GM19452 (cell line): ENCODE measurements at regions not wholly inside any gene's neighbourhood (a gene's known extent, or its start where the extent isn't known, plus 50 kb on each side); places are given as distances from the start of the nearest gene placed in this dataset.

Experiments
- ATAC-seq: cut with Tn5 transposase; IDR thresholded peaks from one replicate; pipeline ENCODE4 v1.9.1; 2021; ENCODE audit not compliant: unreplicated experiment

GRCh38 chr10:10915215-10915614 lies 102.5 kb upstream of the CELF2 start:
- no peak for ATAC-seq

GRCh38 chr10:10917031-10917430 lies 100.6 kb upstream of the CELF2 start:
- ATAC-seq, result no peak

DNA sequence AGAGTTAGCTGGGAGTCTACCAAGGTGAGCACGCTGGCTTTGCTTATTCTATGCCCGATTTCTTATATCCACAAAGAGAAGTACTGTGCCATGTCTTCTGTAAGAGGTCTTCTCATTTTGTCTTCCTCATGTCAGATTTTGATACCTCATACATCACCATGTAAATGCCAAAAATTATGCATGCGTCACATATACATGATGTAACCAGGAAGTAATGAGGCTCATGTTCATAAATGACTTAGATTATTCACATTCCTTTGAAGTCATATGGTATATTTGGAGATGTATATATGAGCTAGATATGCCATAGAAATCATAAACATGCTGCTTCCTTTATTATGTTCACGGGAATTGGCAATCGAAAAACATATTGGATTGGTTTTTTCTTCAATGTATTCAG lies 97.7 kb upstream of the CELF2 start:
- ATAC-seq, result no peak

DNA sequence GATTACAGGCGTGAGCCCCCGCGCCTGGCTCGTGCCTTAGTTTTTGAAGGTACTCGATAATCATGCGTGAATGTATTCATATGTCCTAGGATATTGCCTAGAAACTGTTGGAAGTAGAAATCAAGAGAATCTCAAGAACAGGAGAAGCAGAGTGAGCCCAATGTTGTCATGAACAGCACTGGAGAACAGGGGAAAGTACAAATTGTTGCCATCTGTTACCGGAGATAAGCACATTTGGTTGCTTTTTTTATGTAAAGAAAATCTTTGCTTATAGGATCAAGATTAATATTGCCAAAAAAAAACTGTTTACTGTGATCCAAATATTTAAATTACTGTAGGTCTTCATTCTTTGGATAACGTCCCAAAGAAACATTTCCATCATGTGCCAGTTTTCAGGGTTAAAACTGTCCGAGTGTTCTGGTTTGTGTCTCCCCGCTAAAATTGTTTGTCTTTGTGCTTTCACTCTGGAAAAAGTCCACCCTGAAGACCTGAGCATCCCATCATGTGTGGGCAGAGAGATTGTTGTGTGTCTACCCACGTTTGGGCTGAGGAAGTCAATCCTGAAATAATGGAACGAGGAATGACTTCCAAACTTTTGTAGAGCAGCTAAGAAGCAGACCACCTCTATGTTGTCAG lies 95.7 kb upstream of the CELF2 start:
- ATAC-seq, result no peak

GRCh38 chr10:10923029-10923651 lies 94.5 kb upstream of the CELF2 start:
- no peak for ATAC-seq

DNA sequence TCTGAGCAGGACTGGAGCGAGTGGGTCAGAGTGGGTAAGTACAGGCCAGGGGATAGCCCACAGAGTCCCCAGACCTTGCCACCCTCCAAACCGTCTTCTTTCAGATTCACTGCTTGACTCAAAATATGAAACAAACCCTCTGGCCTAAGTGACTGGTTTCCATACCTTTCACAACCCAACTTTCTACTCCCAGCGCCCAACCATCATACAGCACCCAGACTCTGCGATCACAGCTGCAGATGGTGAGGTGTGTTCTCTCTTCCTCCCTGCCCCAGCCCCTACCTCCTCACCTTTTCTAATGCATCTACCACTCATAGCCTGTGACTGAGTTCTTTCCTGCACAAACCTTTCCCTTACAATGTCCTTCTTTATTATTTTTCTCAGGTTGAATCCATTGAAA lies 92.0 kb upstream of the CELF2 start:
- ATAC-seq, result no peak

DNA sequence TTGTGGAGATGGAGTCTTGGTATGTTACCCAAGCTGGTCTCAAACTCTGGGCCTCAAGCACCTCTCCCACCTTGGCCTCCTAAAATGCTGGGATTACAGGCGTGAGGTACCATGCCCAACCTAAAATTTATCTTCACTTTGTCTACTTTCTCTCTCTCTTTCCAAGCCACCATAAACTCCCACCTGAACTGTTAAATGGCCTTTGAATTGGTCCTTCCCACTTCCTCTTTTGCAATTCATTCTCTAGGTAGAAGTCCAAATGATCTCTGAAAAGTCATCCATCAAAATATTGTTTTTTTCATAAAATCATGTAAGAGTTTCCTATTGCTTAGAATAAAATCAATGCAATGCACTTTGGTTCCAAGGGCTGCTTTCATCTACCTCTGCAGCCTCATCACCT lies 90.1 kb upstream of the CELF2 start:
- no peak for ATAC-seq

GRCh38 chr10:10930979-10931743 lies 86.5 kb upstream of the CELF2 start:
- no peak for ATAC-seq

DNA sequence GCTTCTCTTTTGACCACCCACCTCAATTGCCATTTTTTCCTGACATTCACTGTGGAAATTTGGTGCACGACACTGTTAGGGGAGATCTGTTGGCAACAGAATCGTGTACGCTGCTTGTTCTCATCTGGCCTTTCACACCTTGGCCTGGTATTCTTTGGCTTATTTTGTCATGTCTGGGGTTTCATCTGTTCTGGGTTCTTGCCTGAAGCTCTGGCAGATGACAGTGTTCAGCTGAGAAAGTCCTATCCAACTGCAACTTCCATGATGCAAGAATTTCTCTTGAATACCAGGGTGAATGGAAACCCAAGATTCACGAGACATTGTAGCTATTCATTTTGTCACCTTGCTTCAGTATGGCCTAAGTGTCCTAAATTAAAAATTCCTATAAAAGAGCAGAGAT lies 82.6 kb upstream of the CELF2 start:
- no peak for ATAC-seq

GRCh38 chr10:10938676-10939075 lies 79.0 kb upstream of the CELF2 start:
- ATAC-seq, result no peak

GRCh38 chr10:10941127-10941730 lies 76.4 kb upstream of the CELF2 start:
- ATAC-seq, result no peak

- no peak for ATAC-seq
Observed at GRCh38 chr10:10942441-10942840, 75.2 kb upstream of the CELF2 start.

- no peak for ATAC-seq
Observed at GRCh38 chr10:10946081-10946480, 71.6 kb upstream of the CELF2 start.

DNA sequence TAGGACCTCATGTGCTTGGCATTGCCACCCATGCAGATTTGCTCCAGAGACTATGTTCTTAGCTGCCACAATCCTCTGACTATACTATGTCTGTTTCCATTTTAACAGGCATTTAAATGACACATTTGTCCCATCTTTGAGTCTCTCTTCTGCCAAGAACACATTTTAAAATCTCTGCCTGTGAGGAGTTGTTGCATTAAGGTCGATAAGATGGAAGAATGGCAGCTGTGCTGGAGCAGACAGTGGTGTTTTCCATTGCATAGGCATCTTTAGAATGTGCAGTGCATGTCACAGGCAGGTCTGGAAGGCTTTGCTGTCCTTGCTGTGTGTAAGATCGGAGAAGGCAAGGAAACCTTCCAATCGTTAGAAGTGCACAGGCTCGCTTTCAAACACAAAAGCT lies 70.9 kb upstream of the CELF2 start:
- no peak for ATAC-seq

DNA sequence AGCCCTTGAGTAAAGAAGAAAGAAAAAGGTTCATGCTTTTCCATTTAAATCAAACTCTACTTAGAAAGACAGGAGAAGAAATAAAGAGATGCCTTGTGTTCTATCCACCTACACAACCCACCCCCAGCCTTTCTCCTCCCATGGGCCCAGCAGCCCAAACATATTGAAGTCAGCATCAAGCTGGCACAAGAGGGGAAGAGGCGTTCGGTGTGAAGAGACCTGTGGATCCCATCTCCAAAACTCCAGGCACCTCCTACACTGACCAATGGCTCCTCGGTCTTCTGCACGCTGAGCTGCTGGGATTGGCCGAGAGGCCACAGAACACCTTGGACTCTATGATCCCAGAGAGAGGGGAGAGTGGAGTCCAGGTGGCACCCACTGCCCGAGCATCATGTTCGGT lies 66.0 kb upstream of the CELF2 start:
- no peak for ATAC-seq

GRCh38 chr10:10952800-10953199 lies 64.9 kb upstream of the CELF2 start:
- ATAC-seq, result no peak

DNA sequence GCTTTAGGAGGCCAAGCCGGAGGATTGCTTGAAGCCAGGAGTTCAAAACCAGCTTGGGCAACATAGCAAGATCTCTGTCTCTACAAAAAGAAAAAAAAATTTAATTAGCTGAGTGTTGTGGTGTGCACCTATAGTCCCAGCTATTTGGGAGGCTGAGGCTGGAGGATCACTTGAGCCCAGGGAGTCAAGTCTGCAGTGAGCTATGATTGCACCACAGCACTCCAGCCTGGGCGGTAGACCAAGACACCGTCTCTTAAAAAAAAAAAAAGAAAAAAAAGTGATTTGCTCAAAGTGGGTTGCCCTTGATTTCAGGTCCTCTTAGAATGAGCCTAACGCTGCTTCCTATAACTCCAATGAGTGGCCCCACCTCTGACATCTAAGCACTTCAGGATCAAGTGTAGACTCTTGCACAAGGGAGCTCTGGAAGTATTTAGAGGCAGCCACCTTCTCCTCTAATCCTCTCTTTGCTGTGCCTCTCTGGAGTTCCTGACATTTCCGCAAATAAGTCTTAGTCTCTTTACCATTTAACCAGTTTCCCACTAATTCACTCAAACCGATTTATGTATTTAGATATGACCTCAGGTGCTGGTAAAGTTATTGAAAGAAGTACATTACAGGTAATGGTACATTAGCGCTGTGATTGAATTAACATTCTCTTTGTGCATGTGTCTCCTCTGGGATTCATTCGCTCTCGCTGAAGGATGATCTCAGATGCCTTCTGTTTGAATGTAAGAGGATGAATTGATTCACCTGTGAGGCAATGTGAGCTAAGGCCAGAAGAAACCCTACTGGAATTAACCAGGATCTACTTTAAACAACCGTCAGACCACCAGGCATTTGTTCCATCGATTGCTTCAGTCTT lies 60.8 kb upstream of the CELF2 start:
- no peak for ATAC-seq

DNA sequence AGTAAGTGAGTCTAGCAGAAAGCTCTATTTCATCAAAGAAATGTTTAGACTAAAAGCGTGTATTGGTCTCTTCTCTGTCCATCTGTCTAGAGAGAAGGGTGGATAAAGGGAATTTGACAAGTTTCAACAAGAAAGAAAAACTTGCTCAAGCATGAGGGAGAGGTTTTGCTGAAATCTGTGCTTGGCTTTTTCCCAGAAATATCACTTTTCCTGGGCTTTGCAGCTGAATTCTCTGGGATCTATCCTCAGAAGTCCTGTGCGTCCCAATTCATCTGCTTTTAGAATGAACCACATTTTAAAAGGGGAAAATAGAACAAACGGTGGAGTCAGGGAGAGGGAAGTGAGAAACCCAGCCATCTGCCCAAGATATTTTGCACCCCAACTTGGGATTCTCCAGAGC lies 59.6 kb upstream of the CELF2 start:
- no peak for ATAC-seq

- peak; percentile 85 for ATAC-seq
Observed at GRCh38 chr10:10959666-10960065, 58.0 kb upstream of the CELF2 start.

DNA sequence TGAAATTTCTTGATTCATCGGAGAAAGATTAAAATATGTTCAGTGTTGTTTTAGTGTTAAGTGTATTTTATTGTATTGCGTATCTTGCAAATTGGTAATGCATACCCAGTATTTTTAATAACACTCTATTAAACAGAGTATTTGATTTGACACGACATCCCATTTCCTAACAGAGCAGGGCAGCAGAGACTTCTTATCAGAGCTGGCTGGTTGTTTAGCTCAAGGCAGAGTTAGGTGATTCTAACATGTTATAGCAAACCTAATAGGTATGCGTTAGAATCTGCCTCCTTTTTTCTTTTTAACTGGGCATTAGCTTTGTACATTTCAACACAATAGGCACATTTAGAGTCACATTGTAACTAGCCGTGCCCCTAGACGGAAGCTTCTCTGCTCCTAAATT lies 57.1 kb upstream of the CELF2 start:
- no peak for ATAC-seq

DNA sequence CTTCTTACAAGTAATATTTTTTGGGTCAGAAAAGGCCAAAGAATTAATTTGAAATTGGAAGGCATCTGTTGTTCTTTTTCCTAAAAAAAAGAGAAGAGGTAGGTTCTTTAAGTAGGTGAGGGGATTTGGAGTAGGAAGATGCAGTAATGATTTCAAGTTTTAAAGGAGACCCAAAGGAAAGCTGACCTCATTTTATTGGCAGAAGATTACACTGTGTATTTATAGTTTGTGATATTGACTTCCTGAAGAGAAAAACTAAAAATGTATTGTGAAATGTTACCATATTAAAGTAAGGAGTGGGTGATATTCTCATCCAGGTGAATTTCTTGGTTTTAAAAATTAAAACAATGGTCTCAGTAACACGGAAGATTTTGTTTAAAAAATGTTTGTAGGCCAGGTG lies 56.6 kb upstream of the CELF2 start:
- no peak for ATAC-seq
